ENCODE measurements at regions not wholly inside any gene's neighbourhood (a gene's known extent, or its start where the extent isn't known, plus 50 kb on each side); places are given as distances from the start of the nearest gene placed in this dataset.

DNA sequence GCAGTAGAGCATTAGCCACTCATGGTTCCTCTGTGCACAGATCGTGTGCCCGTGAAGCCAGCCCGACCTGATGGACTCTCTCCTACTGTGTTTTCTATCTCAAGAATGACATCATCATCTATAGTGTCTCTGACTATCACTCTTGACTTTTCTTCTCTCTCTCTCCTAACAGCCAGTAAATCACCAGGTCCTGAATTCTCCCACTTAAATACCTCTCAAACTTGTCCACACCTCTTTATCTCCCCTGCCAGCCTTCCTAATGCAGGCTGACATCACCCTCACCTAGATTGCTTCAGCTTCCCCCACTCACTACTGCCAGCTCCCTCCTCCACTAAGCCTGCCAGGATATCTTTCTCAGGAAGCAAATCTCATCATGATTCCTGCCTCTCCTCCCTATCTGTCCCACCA lies 90.6 kb upstream of the MIER3 start:
- no peaks in the 10 kb centered on the region for H3K9me3 Mint-ChIP-seq (ENCODE audit: low read depth, unreplicated experiment)
- CTCF ChIA-PET = no interaction called here
- no peak for DNase-seq
- BruUV-seq (replicated peaks) = no TSS peak
- no peak overlapping the region for H3K4me3 Mint-ChIP-seq (ENCODE audit: low read depth, unreplicated experiment)
- no peaks in the 10 kb centered on the region for H3K36me3 Mint-ChIP-seq (ENCODE audit: insufficient read depth, unreplicated experiment)
- intact Hi-C loops (cut with micrococcal nuclease; ENCODE audit: unreplicated experiment) = no loop called here
- TF ChIP-seq, protein P1, sequence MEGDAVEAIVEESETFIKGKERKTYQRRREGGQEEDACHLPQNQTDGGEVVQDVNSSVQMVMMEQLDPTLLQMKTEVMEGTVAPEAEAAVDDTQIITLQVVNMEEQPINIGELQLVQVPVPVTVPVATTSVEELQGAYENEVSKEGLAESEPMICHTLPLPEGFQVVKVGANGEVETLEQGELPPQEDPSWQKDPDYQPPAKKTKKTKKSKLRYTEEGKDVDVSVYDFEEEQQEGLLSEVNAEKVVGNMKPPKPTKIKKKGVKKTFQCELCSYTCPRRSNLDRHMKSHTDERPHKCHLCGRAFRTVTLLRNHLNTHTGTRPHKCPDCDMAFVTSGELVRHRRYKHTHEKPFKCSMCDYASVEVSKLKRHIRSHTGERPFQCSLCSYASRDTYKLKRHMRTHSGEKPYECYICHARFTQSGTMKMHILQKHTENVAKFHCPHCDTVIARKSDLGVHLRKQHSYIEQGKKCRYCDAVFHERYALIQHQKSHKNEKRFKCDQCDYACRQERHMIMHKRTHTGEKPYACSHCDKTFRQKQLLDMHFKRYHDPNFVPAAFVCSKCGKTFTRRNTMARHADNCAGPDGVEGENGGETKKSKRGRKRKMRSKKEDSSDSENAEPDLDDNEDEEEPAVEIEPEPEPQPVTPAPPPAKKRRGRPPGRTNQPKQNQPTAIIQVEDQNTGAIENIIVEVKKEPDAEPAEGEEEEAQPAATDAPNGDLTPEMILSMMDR (IDR thresholded peaks at IDR 0.05; ENCODE audit: unreplicated experiment) = no peak
- H3K4me1 Mint-ChIP-seq (ENCODE audit: low read depth, unreplicated experiment) = no peaks in the 10 kb centered on the region
- H3K27me3 Mint-ChIP-seq (ENCODE audit: unreplicated experiment) = no peaks in the 10 kb centered on the region
- H3K27ac Mint-ChIP-seq (ENCODE audit: unreplicated experiment) = no peak overlapping the region

DNA sequence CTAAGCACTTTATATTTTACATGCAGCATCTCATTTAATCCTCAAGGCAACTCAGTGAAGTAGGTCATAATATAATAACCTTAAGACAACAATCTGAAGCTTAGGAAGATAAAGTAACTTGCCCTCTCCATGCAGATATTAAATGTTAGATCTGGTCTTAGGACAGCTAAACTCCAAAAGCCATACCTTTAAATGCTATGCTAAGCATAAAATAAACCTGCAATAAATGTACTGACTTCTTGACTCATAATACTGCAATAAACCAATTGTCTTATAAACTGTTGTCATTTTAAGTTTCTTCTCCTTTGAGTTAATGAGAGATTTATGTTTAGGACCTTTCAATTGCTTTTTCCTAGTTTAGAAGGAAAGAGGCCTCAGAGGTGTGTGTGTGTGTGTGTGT lies 102.2 kb upstream of the MIER3 start:
- peaks cover 8% of the 10 kb centered on the region for H3K4me1 Mint-ChIP-seq (ENCODE audit: low read depth, unreplicated experiment)
- no peaks in the 10 kb centered on the region for H3K36me3 Mint-ChIP-seq (ENCODE audit: insufficient read depth, unreplicated experiment)
- CTCF ChIA-PET = no interaction called here
- intact Hi-C loops (cut with micrococcal nuclease; ENCODE audit: unreplicated experiment) = no loop called here
- H3K4me3 Mint-ChIP-seq (ENCODE audit: low read depth, unreplicated experiment) = no peak overlapping the region
- no peaks in the 10 kb centered on the region for H3K27me3 Mint-ChIP-seq (ENCODE audit: unreplicated experiment)
- BruUV-seq (replicated peaks) = no TSS peak
- H3K9me3 Mint-ChIP-seq (ENCODE audit: low read depth, unreplicated experiment) = no peaks in the 10 kb centered on the region
- TF ChIP-seq, protein P1 (IDR thresholded peaks at IDR 0.05; ENCODE audit: unreplicated experiment) = no peak
- H3K27ac Mint-ChIP-seq (ENCODE audit: unreplicated experiment) = no peak overlapping the region
- DNase-seq = no peak

DNA sequence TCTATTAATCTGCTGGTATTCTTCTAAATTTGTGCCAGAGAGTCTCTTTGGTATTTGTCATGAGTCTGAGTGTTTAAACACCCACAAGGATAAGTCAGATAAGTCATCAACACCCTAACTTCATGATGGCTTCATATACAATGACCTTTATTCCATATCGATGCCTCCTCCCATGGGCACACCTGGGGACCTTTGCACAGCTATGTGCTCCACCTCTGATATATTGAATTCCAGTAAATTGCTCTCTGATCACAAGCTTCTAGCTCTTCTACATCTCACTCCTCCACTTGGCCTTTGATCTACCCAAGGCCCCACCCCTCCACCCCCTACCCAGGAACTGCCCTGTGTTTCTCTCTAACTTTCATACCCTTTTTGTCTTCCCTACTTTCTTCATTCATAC lies 102.7 kb upstream of the MIER3 start:
- intact Hi-C loops (cut with micrococcal nuclease; ENCODE audit: unreplicated experiment) = no loop called here
- Mint-ChIP-seq H3K27ac (ENCODE audit: unreplicated experiment) (no peak overlapping the region), H3K4me3 (ENCODE audit: low read depth, unreplicated experiment) (no peak overlapping the region), H3K36me3 (ENCODE audit: insufficient read depth, unreplicated experiment) (no peaks in the 10 kb centered on the region), H3K9me3 (ENCODE audit: low read depth, unreplicated experiment) (no peaks in the 10 kb centered on the region), H3K4me1 (ENCODE audit: low read depth, unreplicated experiment) (peaks cover 8% of the 10 kb centered on the region), H3K27me3 (ENCODE audit: unreplicated experiment) (no peaks in the 10 kb centered on the region)
- no peak for DNase-seq
- CTCF ChIA-PET = no interaction called here
- no TSS peak for BruUV-seq (replicated peaks)
- TF ChIP-seq, protein P1 (IDR thresholded peaks at IDR 0.05; ENCODE audit: unreplicated experiment) = no peak

DNA sequence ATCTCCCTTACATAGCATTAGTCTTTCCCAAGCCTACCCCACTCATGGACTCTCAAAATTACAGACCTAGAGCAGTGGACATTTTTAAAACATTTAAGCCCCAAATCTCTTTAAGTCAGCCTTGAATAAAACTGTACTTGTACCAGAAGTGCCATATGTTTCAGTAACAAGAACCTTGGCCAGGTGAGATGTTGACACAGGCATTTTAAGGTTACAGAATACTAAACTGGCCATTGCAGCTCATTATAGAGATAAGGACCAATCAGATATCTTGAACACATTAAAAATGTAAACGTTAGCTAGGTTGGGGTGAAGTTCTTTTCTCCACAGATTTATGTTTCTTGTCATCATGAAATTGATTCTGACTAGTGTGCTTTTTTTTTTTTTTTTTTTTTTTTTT lies 103.8 kb upstream of the MIER3 start:
- Mint-ChIP-seq H3K4me3 (ENCODE audit: low read depth, unreplicated experiment) (no peak overlapping the region), H3K36me3 (ENCODE audit: insufficient read depth, unreplicated experiment) (no peaks in the 10 kb centered on the region), H3K27ac (ENCODE audit: unreplicated experiment) (no peak overlapping the region), H3K9me3 (ENCODE audit: low read depth, unreplicated experiment) (no peaks in the 10 kb centered on the region), H3K4me1 (ENCODE audit: low read depth, unreplicated experiment) (peaks cover 6% of the 10 kb centered on the region), H3K27me3 (ENCODE audit: unreplicated experiment) (no peaks in the 10 kb centered on the region)
- no peak for DNase-seq
- TF ChIP-seq, protein P1 (IDR thresholded peaks at IDR 0.05; ENCODE audit: unreplicated experiment) = no peak
- BruUV-seq (replicated peaks) = no TSS peak
- intact Hi-C loops (cut with micrococcal nuclease; ENCODE audit: unreplicated experiment) = no loop called here
- CTCF ChIA-PET = interaction anchor here (0.7 to 1.1 kb wide), 2 partner anchors 19 to 53 kb away, joined by 3 to 6 read pairs; no protein-coding TSS in a partner anchor
